GM10266 (cell line): ENCODE measurements at regions not wholly inside any gene's neighbourhood (a gene's known extent, or its start where the extent isn't known, plus 50 kb on each side); places are given as distances from the start of the nearest gene placed in this dataset.

Experiments used
- DNase-seq: peaks from one replicate; pipeline ENCODE4 v3.0.0; 2012; ENCODE audit errors: extremely low spot score
- CTCF ChIP-seq: IDR thresholded peaks from 2 replicates; pipeline ENCODE4 v1.5.1; 2012; ENCODE audit warnings: mild to moderate bottlenecking, low read depth; ENCODE audit not compliant: control insufficient read depth, insufficient read depth; ENCODE audit errors: missing control alignments

DNA sequence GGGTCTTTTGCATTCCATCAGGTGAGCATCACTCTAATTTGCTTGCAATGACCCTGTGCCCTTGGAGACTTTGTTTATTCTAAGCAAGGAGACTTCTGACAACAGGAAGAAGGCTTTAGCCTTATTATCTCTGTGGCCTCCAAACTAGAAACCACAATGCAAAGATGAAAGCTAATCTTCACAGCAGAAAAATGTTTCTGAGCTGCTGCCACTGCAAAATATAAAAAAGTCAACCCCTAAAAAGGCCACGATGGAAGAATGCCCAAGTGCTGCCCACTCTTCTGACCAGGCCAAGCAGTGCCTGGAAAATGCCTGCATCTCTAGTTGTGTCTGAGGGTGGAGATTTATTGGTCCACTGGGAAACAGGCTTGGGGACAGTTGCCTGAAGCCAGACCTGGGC is 299.9 kb downstream of the C7orf25 start:
- no peak for TF ChIP-seq CTCF
- no peak for DNase-seq

DNA sequence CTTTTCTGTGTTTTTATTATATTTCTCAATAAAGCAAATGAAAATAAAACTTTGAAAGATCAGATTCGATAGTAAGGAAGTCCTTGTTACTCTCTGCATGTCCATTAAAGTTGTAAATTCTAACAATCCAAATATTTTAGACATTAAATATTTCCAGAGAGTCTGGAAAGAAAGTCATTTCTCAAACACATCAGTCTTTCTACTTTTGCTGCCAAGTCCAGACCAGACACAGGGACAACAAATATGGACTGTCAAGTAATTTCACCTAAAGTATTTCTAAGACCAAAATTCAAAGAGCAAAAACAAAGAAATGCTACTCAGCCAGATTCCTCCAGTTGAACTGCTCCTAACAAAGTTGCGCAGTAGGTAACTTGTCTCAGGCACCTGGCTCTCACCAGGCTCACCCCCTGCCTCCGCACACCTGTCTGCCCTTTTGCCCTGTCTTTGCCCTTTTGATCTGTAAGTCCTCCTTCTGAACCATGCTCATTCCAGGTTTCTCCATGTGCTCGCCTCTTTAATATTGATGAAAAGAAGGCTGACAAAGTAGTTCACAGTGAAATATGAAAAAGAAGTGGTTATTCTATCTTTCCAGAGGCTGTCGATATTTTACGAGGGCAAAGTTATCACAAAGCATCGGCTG is 300.5 kb downstream of the C7orf25 start:
- TF ChIP-seq CTCF, result no peak
- DNase-seq, result no peak

DNA sequence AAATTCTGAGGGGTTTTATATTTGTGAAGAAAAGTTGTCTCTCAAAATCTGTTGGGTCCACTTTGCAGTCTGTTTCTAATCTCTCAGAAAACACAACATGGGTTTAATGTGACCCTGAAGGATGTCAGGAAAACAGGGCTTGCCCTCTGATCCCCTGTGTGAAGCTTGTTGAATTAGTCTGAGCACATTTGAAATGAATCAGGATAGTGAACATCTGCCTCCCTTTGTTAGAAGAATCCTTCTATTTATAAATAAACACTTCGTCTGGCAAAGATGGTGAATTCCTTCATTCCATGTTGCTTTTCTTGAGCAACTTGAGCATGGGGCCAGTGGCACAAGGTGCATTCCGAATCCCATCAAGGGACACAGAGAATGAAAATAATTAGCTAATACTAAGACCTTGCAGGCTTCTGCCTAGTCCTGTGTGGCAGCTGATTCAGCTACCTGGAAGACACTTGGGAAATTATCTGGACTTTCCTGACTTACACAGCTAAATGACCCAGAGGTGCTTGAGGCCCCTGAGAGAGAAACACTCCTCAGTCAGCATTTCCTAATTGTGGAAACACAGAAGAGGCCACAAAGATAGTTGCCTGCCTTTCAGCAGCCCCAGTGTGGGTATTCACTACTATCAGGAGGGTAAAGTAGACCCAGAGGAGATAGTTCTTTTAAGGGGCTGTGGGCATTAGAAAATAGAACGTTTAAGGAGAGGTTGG is 305.5 kb downstream of the C7orf25 start:
- DNase-seq, result no peak

GRCh38 chr7:42605406-42606192 is 306.3 kb downstream of the C7orf25 start:
- no peak for TF ChIP-seq CTCF
- DNase-seq, result no peak

More for the DNA sequence above, 305.5 kb downstream of the C7orf25 start:
- no peak for TF ChIP-seq CTCF

DNA sequence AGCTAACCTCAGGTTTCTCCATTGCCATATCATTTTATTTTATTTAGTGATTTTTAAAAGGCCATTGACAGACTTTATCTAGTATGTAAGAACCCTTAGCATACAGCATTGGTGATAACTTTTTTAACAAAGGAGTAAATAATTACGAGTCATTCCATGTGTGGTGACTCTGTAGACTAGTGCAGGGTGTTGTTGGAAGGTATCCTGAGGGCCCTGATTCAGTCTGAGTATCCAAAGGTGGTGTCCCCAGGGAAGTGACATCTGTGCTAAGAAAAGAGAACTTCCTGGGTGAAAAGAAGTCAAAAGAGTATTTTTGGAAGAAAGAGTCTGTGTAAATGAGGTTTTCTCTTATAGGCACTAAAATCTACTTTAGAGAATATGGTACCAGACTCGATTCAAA is 308.4 kb downstream of the C7orf25 start:
- DNase-seq, result no peak
- TF ChIP-seq CTCF, result no peak

DNA sequence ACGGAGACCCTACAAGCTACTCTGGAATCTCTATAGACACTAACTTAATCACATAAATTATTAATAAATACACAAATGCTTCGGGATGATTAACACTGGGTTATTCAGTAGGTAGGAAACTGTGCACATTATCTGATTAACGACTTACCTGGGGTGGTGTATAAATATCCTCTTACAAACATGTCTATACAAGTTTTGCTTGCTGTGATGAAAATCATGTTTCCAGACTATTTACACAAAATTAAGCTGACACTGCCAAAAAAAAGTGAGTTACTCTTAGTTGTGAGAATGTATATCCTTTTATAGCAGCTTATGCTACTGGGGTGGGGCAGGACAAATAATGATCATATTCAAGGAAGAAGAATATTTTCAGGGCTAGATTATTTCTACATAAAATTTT is 314.6 kb downstream of the C7orf25 start:
- no peak for DNase-seq
- no peak for TF ChIP-seq CTCF
